ENCODE measurements at regions not wholly inside any gene's neighbourhood (a gene's known extent, or its start where the extent isn't known, plus 50 kb on each side); places are given as distances from the start of the nearest gene placed in this dataset.
A peak's percentile ranks its signal among the peaks of the same experiment; 100 is the strongest.

GRCh38 chr18:39425172-39425850 is 1859.7 kb upstream of the CELF4 start:
- DNase-seq (ENCODE audit: low read depth) (no peak), FAIRE-seq (no peak)
- H3K4me3 ChIP-seq (ENCODE audit: low read depth, low read length) = no peak overlapping the region
- H3K27me3 ChIP-seq (ENCODE audit: control insufficient read depth, insufficient read depth, low read length) = no peaks in the 10 kb centered on the region
- H3K36me3 ChIP-seq (ENCODE audit: control insufficient read depth, insufficient read depth, low read length) = no peaks in the 10 kb centered on the region
- no peak for TF ChIP-seq CTCF (IDR thresholded peaks at IDR 0.05; ENCODE audit: insufficient read depth, low read length, severe bottlenecking)

- Histone ChIP-seq H3K27me3 (ENCODE audit: control insufficient read depth, insufficient read depth, low read length) (no peaks in the 10 kb centered on the region), H3K36me3 (ENCODE audit: control insufficient read depth, insufficient read depth, low read length) (no peaks in the 10 kb centered on the region), H3K4me3 (ENCODE audit: low read depth, low read length) (no peak overlapping the region)
- TF ChIP-seq CTCF (IDR thresholded peaks at IDR 0.05; ENCODE audit: insufficient read depth, low read length, severe bottlenecking) = no peak
- FAIRE-seq (no peak), DNase-seq (ENCODE audit: low read depth) (no peak)
Measured at GRCh38 chr18:39424261-39424660, 1858.7 kb upstream of the CELF4 start.

GRCh38 chr18:39421276-39421675 is 1855.7 kb upstream of the CELF4 start:
- TF ChIP-seq CTCF (IDR thresholded peaks at IDR 0.05; ENCODE audit: insufficient read depth, low read length, severe bottlenecking) = no peak
- no peak for DNase-seq (ENCODE audit: low read depth)
- Histone ChIP-seq H3K27me3 (ENCODE audit: control insufficient read depth, insufficient read depth, low read length) (no peaks in the 10 kb centered on the region), H3K36me3 (ENCODE audit: control insufficient read depth, insufficient read depth, low read length) (no peaks in the 10 kb centered on the region), H3K4me3 (ENCODE audit: low read depth, low read length) (no peak overlapping the region)
- FAIRE-seq = no peak

GRCh38 chr18:39419315-39419714 is 1853.7 kb upstream of the CELF4 start:
- FAIRE-seq (no peak), DNase-seq (ENCODE audit: low read depth) (no peak)
- H3K4me3 ChIP-seq (ENCODE audit: low read depth, low read length) = no peak overlapping the region
- H3K27me3 ChIP-seq (ENCODE audit: control insufficient read depth, insufficient read depth, low read length) = no peaks in the 10 kb centered on the region
- TF ChIP-seq CTCF (IDR thresholded peaks at IDR 0.05; ENCODE audit: insufficient read depth, low read length, severe bottlenecking) = no peak
- no peaks in the 10 kb centered on the region for H3K36me3 ChIP-seq (ENCODE audit: control insufficient read depth, insufficient read depth, low read length)

- DNase-seq (ENCODE audit: low read depth) (peak; percentile 59), FAIRE-seq (no peak)
- H3K27me3 ChIP-seq (ENCODE audit: control insufficient read depth, insufficient read depth, low read length) = no peaks in the 10 kb centered on the region
- no peak for TF ChIP-seq CTCF (IDR thresholded peaks at IDR 0.05; ENCODE audit: insufficient read depth, low read length, severe bottlenecking)
- H3K4me3 ChIP-seq (ENCODE audit: low read depth, low read length) = no peak overlapping the region
- H3K36me3 ChIP-seq (ENCODE audit: control insufficient read depth, insufficient read depth, low read length) = no peaks in the 10 kb centered on the region
Measured at GRCh38 chr18:39415471-39415870, 1849.9 kb upstream of the CELF4 start.

All from bronchial epithelial cell (primary cell).